Right renal cortex interstitium (tissue), 3 donors: ENCODE measurements at regions not wholly inside any gene's neighbourhood (a gene's known extent, or its start where the extent isn't known, plus 50 kb on each side); places are given as distances from the start of the nearest gene placed in this dataset.

Experiments used
- DNase-seq, 3 donors: peaks; one replicate each; pipeline ENCODE4 v3.0.0-alpha.2; 2013; ENCODE audit warnings: low read depth in 3 of 3, low spot score in 2 of 3

DNA sequence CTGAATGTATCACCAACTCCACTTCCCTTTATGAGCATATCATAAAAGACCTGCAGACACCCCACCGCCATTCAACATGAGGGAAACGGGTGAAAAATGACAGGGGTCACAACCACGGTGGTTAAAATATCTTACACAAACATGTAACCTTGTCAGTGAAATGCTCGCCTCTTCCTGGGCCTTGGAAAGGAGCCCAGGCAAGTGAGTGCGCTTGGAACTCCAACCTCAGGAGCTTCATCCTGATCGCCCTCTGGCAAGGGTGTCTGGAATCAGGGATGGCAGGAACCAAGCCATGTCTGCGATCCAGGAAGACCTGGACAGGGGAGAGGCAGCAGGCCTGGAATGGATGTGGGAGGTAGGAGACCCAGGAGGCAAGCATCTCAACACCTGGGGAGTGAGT is 282.7 kb downstream of the GAS1 start:
- DNase-seq, result no peak

GRCh38 chr9:86663905-86664304 is 283.4 kb downstream of the GAS1 start:
- no peak for DNase-seq

- no peak for DNase-seq
Measured at GRCh38 chr9:86662890-86663468, 284.3 kb downstream of the GAS1 start.

- no peak for DNase-seq
Measured at GRCh38 chr9:86660146-86660943, 287.0 kb downstream of the GAS1 start.

DNA sequence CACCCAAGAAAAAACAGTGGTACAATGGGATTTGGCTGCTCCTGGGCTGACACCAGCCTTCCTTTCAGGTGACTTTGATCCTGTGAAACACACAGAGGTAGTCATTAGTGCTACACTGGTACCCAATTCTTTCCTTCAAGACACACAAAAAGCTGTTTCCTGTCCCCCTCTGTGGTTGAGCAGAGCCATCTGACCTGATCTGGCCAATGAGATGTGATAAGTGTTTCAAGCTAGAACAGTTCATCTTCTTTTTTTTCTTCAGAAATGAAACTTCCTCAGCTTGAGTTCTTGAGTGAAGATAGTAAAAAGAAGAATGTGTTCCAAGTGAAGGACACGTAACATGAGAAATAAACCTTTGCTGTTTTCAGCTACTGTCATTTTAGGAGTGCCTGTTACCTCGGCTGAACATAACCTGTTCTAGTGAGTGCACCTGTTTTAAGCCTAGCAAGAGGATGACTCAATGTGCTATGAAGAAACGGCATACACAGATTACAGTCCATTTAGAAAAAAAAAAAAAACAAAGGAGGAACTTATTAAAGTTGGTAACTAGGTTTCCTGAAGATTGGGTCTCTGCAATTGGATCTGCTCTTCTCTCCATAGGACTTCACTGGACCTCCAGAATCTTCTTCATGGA is 287.8 kb downstream of the GAS1 start:
- DNase-seq, result no peak

- no peak for DNase-seq
Measured at GRCh38 chr9:86655147-86655546, 292.2 kb downstream of the GAS1 start.

DNA sequence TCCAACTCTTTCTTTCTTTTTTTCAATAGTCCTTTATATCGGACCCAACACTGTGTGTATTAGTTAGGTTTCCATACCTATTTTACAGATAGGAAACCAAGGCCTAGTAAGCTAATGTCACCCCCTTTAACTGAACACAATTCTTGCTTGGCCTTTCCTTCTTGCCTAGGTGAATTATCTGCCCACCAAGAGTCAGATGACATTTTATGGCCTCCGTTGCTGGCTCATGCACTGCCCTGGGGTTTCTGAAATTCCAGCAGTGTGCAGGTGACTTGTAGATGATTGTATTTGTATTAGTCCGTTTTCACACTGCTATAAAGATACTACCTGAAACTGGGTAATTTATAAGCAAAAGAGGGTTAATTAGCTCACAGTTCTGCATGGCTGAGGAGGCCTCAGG is 293.8 kb downstream of the GAS1 start:
- no peak for DNase-seq

DNA sequence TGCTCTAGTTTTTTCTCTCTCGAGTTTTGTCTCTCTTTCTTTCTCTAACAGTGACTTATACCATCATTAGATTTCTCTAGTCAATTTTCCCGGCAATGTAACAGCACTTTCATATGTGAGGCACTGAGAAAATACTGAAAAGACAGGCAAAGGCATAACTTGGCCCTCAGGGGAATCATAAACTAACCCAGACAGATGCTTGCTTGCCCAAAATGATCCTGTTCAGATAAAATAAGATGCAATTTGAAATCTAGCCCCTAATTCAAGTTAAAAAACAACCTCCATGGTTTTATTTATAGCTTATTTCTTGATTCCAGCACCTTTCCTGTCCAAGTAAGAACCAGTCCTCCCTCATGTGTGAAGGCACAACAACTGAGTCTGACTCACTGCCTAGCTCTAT is 294.6 kb downstream of the GAS1 start:
- no peak for DNase-seq

DNA sequence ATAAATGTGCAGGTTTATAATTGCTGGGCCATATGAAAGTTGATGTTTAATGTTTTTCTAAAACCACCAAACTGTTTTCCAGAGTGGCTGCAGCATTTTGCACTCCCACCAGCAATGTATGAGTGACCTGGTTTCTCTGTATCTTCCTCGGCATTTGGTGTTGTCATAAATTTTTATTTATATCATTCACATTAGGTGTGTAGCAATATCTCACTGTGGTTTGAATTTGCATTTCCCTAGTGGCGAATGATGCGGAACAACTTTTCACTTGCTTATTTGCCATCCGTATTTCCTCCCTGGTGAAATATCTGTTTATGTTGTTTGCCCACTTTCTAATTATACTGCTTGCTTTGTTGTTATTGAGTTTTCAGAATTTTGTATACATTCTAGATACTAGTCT is 295.7 kb upstream of the TUT7 start:
- no peak for DNase-seq

GRCh38 chr9:86648828-86649170 is 294.6 kb upstream of the TUT7 start:
- DNase-seq, result no peak

- no peak for DNase-seq
Measured at GRCh38 chr9:86648156-86648827, 294.1 kb upstream of the TUT7 start.

- no peak for DNase-seq
Measured at GRCh38 chr9:86645303-86645702, 291.1 kb upstream of the TUT7 start.

GRCh38 chr9:86644675-86645034 is 290.4 kb upstream of the TUT7 start:
- DNase-seq, result no peak

GRCh38 chr9:86643946-86644674 is 289.9 kb upstream of the TUT7 start:
- no peak for DNase-seq

DNA sequence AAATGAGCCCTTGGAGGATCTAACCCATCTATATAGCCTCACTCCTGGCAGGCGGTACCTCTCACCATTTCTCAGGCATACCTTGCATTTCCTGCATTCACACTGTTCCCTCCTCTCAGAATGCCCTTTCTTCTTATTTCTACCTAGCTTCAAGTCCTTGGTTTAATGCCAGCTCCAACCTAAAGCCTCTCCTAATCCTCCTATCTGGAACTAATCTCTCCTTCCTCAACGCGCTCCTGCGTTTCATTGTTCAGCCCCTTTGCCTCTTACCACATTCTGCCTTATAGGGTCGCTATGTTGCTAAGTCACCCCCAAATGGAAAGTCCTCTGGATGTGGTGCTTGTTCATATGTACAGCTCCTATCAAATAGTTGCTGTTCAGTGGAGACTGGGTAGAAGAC is 288.5 kb upstream of the TUT7 start:
- no peak for DNase-seq

DNA sequence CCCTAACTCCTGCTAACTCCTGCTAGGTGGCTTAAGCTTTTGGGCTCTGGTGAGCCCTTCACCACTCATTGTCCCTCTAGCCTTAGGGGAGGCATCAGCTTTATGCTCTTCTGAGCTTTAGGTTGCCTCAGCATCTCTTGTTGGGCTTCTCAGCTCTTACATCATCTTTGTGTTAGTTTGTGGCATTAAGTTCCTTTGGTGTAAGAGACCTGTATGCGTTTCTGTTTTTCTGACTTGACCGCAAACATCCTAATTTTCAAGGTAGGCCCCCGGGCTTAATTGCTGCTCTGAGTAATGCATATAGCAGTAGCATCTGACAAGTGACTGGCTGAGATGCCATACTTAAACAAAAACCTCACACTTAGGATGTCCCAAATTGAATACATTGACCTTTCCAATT is 287.8 kb upstream of the TUT7 start:
- DNase-seq, result no peak

DNA sequence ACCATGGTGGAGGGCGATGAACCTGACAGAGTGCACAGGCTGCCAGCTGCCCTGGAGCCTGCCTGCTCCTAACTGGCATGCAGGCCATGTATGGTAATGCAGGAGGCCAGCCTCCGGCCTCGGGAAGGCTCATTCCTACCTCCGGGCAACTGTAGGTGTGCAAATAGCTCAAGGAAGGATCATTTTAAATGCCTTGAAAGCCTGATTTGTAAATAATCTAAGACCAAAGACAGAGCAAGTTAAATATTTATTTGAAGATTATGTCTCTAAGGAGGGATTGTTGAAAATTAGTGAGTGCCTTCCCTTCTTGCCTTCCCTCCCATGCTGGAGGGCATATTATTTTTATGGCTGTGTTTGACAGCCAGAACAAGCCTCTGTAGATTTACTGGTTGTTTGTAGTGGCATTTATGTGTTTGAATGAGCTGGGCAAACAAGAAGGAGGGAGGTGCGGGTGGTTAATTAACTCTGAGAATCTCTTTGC is 285.7 kb upstream of the TUT7 start:
- no peak for DNase-seq

DNA sequence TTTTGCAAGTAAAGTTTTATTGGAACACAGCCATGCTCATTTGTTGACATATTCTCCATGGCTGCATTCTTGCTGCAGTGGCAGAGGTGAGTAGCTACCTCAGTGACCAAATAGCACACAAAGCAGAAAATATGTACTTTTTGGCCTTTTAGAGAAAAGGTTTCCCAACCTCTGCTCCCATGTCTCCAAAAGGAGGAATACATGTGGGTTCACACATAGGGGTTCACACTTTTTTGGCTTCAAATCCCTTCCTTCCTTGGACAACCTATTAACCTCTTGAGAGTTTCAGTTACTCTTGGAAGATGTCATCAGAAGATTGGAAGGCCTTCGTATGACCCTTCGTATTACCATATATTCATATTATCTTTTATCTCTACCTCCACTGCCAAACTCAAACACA is 285.1 kb upstream of the TUT7 start:
- no peak for DNase-seq

- DNase-seq, result no peak
Measured at GRCh38 chr9:86638109-86638508, 283.9 kb upstream of the TUT7 start.

- DNase-seq, result peak in 1 of 3 donors; percentile 61
Measured at GRCh38 chr9:86637515-86637914, 283.3 kb upstream of the TUT7 start.

DNA sequence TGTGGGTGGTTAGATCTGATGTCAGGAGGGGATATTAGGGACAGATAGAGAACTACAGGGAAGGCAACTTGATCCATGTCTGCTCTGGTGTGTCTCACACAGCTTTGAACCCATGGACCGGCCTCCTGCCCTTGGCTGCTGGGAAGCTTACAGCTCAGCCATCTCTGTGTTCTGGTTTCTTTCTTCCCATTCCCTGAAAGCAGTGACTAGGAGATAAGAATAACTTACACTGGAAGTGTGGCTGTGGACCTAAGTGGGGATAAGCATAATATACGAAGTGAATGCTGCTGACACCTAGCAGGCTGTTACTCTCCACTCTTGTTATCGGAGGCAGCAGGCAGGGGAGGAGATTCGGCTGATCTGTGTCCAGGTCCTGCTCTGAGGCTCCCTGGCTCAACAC is 282.3 kb upstream of the TUT7 start:
- DNase-seq, result no peak
